GM20431 (cell line): ENCODE measurements at regions not wholly inside any gene's neighbourhood (a gene's known extent, or its start where the extent isn't known, plus 50 kb on each side); places are given as distances from the start of the nearest gene placed in this dataset.
"Not testable (repeated sequence)": the region's sequence is repeated elsewhere in the genome, so short reads cannot be mapped to it uniquely, and the experiment has no call there.

Experiments
- in situ Hi-C: fragments of 300-500 bp; cut with MseI, MboI; formaldehyde crosslinking; loops from one replicate; pipeline ENCODE4 v1.15.0; 2020; ENCODE audit warnings: low sequenced_read_pairs; ENCODE audit not compliant: unreplicated experiment

DNA sequence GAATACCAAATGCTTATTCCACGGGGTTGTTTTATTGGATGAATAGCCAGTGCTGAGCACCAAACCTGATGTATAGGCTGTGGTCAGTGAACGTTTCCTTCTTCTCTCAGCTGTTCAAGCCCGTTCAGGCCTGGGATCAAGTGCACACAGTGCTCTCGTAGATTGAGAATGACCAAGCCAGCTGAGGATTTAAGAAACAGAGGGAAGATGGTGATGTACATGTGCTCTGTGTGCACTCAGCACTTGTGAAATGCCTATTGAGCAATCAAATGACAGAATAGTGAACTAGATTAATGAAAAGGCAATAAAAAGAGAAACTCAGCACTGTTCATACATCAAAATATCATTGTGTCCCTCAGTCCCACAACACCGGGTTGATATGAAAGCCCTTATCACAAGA lies 302.5 kb downstream of the BMPER start:
- in situ Hi-C loops = no loop called here

DNA sequence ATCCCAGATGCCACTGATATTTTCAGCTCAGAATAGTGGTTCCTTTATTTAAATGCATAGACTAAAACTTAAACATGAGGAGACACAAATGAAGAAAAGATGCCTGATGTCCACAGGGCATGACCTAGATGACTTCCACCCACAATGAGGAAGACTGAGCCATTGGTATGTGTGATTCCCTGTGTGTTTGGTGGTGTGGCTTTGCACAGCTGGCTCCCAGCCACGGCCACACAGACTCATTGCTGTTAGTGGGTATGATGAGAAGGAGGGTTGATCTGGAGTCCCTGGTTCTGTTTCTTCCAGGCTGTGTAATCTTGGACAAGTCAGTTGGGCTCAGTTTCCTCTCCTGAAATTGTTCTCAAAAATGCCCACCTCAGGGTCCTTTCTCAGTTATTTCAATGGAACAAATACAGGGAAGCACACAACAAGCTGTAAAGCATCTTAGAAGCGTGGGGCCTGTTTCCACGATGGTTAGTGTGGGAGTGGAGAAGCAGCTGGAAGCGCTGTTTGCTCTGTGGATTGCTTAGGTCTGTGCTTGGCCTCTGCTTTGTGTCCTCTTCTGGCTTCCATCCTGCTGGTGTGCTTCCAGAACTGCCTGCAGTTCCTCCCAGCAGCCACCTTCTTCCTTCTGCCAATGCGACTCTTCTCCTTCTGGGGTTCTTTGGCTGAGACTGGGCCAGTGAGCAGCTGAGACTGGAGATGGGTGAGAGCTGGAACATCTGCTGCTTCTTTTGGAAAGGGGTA lies 303.7 kb downstream of the BMPER start:
- in situ Hi-C loops = no loop called here

GRCh38 chr7:34211018-34211417 lies 305.7 kb downstream of the BMPER start:
- in situ Hi-C loops = no loop called here

DNA sequence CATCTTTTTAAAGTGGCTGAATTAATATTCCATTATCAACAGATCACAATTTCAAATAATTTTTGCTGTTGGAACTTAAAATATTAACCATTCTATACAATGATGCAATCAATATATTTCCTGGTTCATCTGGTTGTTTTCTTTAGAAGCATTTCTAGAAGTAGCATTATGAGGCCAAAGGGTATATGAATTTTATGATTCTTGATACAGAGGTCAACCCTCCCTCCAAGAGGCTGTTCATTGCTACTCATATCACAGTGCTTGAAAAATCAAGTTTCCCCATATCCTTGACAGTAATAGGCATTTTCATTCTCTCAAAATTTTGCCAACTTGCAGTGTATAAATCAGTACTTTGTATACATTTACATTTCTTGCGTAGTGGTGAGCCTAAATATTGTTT lies 312.6 kb downstream of the BMPER start:
- in situ Hi-C loops = no loop called here

- in situ Hi-C loops = no loop called here
Observed at GRCh38 chr7:34219153-34219718, 313.9 kb downstream of the BMPER start.

- in situ Hi-C loops = no loop called here
Observed at GRCh38 chr7:34220506-34221185, 315.3 kb downstream of the BMPER start.

- in situ Hi-C loops = no loop called here
Observed at GRCh38 chr7:34222316-34222715, 317.0 kb downstream of the BMPER start.

GRCh38 chr7:34222722-34223121 lies 317.4 kb downstream of the BMPER start:
- in situ Hi-C loops = no loop called here

- in situ Hi-C loops = no loop called here
Observed at GRCh38 chr7:34224281-34224680, 318.9 kb downstream of the BMPER start.

GRCh38 chr7:34225193-34225592 lies 319.9 kb downstream of the BMPER start:
- in situ Hi-C loops = no loop called here

DNA sequence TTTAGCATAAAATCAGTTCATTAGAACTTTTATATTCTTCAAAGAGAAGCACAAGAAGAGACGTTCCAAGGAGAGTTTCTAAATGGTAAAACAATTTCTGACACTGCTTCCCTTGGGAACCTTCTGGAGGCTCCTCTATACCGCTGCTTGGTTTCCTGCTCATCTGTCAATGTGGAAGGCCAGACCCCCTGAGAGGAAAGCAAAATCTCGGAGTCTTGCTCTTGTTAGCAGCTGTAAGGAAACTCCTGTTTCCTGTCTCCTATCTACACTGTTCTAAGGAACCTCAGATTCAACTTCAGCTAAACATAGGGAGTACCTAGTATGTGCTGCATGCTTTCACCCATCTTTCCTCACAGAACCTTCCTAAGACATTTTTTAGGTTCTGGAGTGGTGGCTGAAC lies 322.2 kb downstream of the BMPER start:
- in situ Hi-C loops = no loop called here

DNA sequence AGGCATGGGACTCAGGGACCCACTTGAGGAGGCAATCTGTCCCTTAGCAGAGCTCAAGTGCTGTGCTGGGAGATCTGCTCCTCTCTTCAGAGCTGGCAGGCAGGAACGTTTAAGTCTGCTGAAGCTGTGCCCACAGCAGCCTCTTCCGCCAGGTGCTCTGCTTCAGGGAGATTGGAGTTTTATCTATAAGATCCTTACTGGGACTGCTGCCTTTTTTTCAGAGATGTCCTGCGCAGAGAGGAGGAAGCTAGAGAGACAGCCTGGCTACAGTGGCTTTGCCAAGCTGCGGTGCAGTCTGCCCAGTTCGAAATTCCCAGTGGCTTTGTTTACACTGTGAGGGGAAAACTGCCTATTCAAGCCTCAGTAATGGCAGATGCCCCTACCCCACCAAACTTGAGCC lies 329.8 kb downstream of the BMPER start:
- in situ Hi-C loops = not testable (repeated sequence)

- in situ Hi-C loops = no loop called here
Observed at GRCh38 chr7:34236057-34236456, 330.7 kb downstream of the BMPER start.

GRCh38 chr7:34236839-34237492 lies 331.6 kb downstream of the BMPER start:
- in situ Hi-C loops = no loop called here

DNA sequence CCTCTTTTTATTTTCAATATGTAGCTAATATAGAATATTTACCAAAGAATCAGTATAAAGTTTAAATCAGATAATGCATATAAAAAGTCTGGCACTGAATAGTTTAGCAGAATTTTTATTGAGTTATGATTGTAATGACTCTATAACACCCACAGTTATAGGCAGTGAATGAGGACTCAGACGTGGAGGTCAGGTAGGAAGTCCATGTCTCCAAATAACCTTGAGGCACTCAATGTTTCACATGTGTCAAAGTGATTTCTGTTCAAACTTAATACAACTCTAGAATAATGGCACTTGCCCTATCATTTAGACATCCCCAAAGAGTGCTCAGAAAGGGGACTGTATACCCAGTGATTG lies 332.1 kb downstream of the BMPER start:
- in situ Hi-C loops = no loop called here

- in situ Hi-C loops = no loop called here
Observed at GRCh38 chr7:34240417-34240816, 335.1 kb downstream of the BMPER start.

DNA sequence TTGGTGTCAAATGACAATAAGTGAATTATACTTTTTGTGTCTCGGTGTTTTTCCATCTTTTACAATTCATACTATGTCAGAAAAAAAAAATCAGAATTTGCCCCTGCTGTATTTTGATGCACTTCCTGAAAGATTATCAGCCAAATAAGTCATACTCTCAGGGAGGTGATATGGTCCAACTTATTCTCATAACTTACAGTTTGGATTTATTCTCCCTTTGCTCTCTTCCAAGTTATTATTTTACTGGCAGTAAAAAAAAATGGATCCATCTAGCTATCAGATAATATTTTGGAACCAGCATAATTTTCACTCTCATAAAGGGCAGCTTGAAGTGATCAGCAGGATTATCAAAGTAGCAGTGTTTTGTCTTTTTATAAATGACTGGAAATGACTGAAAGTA lies 337.1 kb downstream of the BMPER start:
- in situ Hi-C loops = no loop called here

GRCh38 chr7:34245246-34245645 lies 339.9 kb downstream of the BMPER start:
- in situ Hi-C loops = no loop called here

GRCh38 chr7:34247468-34247867 lies 342.1 kb downstream of the BMPER start:
- in situ Hi-C loops = no loop called here

GRCh38 chr7:34249192-34249591 lies 343.9 kb downstream of the BMPER start:
- in situ Hi-C loops = no loop called here

DNA sequence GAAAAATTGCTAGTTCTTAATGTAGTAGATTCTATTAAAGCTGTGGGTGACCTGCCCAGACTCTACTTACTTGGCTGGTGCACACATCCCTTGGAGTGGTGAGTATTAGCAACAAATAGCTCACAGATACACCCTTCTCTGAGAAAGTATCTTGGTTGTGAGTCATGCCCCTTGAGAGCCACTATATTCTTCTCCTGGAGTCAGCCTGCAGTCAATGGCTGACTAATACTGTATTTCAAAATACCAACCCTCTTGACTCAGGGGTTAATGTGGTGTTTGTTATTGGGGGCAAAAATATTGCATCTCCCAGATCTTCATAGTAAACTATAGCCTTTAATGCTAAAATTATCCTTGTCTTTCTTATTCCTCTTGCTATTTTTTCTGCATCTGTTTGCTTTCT lies 354.9 kb downstream of the BMPER start:
- in situ Hi-C loops = no loop called here
